ENCODE measurements at regions not wholly inside any gene's neighbourhood (a gene's known extent, or its start where the extent isn't known, plus 50 kb on each side); places are given as distances from the start of the nearest gene placed in this dataset.

- TF ChIP-seq CTCF (conservative IDR thresholded peaks at IDR 0.05; ENCODE audit: low read length) (no peak), EZH2phosphoT487 (IDR thresholded peaks at IDR 0.05; ENCODE audit: borderline replicate concordance) (no peak)
These were observed 75.7 kb upstream of the F3 start for GRCh38 chr1:94617134-94617805.
